CD8-positive, alpha-beta memory T cell (primary cell): ENCODE measurements at regions not wholly inside any gene's neighbourhood (a gene's known extent, or its start where the extent isn't known, plus 50 kb on each side); places are given as distances from the start of the nearest gene placed in this dataset.

Experiments
- CTCF ChIA-PET: fragments of 350-600 bp; sonication (Branson Sonifier 250); formaldehyde crosslinking; loops from one replicate; lab custom pipeline; 2021; ENCODE audit warnings: antibody characterized with exemption; lab: Charles Lee
- POLR2A ChIA-PET: fragments of 350-600 bp; sonication (Branson Sonifier 250); formaldehyde crosslinking; loops from one replicate; lab custom pipeline; 2021; ENCODE audit warnings: antibody characterized with exemption; lab: Charles Lee
- DNase-seq, 5 donors: peaks; one replicate each; pipeline versions ENCODE4 v3.0.0 to v3.0.0-alpha.2; 2020 to 2022; ENCODE audit warnings: mixed read lengths in 1 of 5
- H3K27ac ChIP-seq: one replicate; pipeline ENCODE4 v1.7.0; 2013; ENCODE audit warnings: low read depth, mild to moderate bottlenecking, low read length, moderate library complexity
- H3K27me3 ChIP-seq: 2 replicates; pipeline ENCODE4 v1.7.0; 2013; ENCODE audit warnings: low read length, mild to moderate bottlenecking; ENCODE audit not compliant: insufficient read depth, poor library complexity, severe bottlenecking
- H3K36me3 ChIP-seq: 2 replicates; pipeline ENCODE4 v1.7.0; 2013; ENCODE audit warnings: mild to moderate bottlenecking, low read length, moderate library complexity; ENCODE audit not compliant: insufficient read depth
- H3K4me1 ChIP-seq: 2 replicates; pipeline ENCODE4 v1.7.0; 2013; ENCODE audit warnings: mild to moderate bottlenecking, low read length, moderate library complexity; ENCODE audit not compliant: insufficient read depth
- H3K4me3 ChIP-seq: 2 replicates; pipeline ENCODE4 v1.7.0; 2013; ENCODE audit warnings: mild to moderate bottlenecking, low read length
- H3K9me3 ChIP-seq: 2 replicates; pipeline ENCODE4 v1.7.0; 2013; ENCODE audit warnings: mild to moderate bottlenecking, low read length
- H3K27ac Mint-ChIP-seq, 8 donors: one replicate each; pipeline ENCODE4 v1.8.0; 2020 to 2021; ENCODE audit warnings: mixed read lengths in 8 of 8, mild to moderate bottlenecking in 6 of 8, inconsistent platforms in 3 of 8, moderate library complexity in 3 of 8
- H3K27me3 Mint-ChIP-seq, 2 donors: one replicate each; pipeline ENCODE4 v1.8.0; 2020 to 2021; ENCODE audit warnings: mixed read lengths in 2 of 2, mild to moderate bottlenecking in 1 of 2, moderate library complexity in 1 of 2
- H3K36me3 Mint-ChIP-seq, 3 donors: one replicate each; pipeline ENCODE4 v1.8.0; 2020 to 2021; ENCODE audit warnings: mixed read lengths in 3 of 3, inconsistent platforms in 1 of 3, mild to moderate bottlenecking in 1 of 3
- H3K4me1 Mint-ChIP-seq, 3 donors: one replicate each; pipeline ENCODE4 v1.8.0; 2020 to 2021; ENCODE audit warnings: mixed read lengths in 3 of 3, inconsistent platforms in 1 of 3, mild to moderate bottlenecking in 1 of 3
- H3K4me3 Mint-ChIP-seq, 7 donors: one replicate each; pipeline ENCODE4 v1.8.0; 2020 to 2021; ENCODE audit warnings: mixed read lengths in 7 of 7, mild to moderate bottlenecking in 6 of 7, moderate library complexity in 4 of 7, inconsistent platforms in 2 of 7
- H3K9me3 Mint-ChIP-seq, 5 donors: one replicate each; pipeline ENCODE4 v1.8.0; 2020 to 2022; ENCODE audit warnings: mixed read lengths in 5 of 5, mild to moderate bottlenecking in 3 of 5, moderate library complexity in 2 of 5, inconsistent platforms in 1 of 5

DNA sequence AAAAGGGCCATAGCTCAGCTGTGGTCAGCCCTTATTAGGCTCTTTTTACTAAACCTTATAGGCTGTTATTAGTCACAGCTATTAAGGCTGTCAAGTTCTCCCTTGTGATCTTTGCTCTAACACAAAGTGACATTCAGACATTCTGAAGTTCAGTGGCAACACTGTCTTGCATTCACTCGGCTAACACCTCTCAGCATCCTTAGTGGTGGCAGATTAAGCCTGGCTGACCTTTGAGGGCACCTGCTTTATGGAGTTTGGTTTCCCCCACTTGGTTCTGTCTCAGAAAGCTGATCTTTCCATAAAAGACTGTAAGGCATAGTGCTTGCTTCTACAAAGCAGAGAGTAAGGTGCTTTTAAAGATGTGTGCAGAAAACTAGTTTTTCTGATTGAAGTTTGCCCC, 677.4 kb upstream of the TMEM132C start:
- Mint-ChIP-seq H3K9me3 (peaks cover 0 to 5% (median 4%) of the 10 kb centered on the region in 5 donors), H3K4me1 (no peaks in the 10 kb centered on the region), H3K27me3 (no peaks in the 10 kb centered on the region), H3K4me3 (no peak overlapping the region), H3K36me3 (no peaks in the 10 kb centered on the region), H3K27ac (no peak overlapping the region)
- Histone ChIP-seq H3K36me3 (no peaks in the 10 kb centered on the region), H3K4me3 (no peak overlapping the region), H3K4me1 (no peaks in the 10 kb centered on the region), H3K27ac (no peak overlapping the region), H3K27me3 (no peaks in the 10 kb centered on the region), H3K9me3 (no peaks in the 10 kb centered on the region)
- ChIA-PET POLR2A (no interaction called here), CTCF (no interaction called here)
- no peak for DNase-seq

DNA sequence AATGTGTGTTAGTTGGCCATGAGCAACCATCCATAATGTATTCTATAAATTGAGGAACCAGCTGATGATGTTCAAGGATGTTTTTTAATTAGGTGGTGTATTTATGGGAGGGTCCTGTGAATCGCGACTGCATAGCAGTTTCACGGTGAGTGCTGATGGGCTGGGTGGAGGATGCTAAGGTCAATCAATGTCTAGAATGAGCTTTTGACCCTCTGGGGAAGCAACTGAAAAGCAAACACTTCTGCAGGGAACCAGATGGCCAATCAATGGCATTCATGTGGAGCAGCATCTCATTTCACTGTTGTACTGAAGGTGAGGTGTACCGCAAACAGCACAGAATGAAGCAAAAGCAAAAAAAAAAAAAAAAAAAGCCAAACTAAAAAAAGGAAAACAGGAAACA, 676.1 kb upstream of the TMEM132C start:
- Mint-ChIP-seq H3K4me1 (no peaks in the 10 kb centered on the region), H3K27me3 (no peaks in the 10 kb centered on the region), H3K27ac (no peak overlapping the region), H3K9me3 (peaks cover 0 to 6% (median 4%) of the 10 kb centered on the region in 5 donors), H3K4me3 (no peak overlapping the region), H3K36me3 (no peaks in the 10 kb centered on the region)
- CTCF ChIA-PET, result no interaction called here
- Histone ChIP-seq H3K4me1 (no peaks in the 10 kb centered on the region), H3K36me3 (no peaks in the 10 kb centered on the region), H3K9me3 (no peaks in the 10 kb centered on the region), H3K27ac (no peak overlapping the region), H3K4me3 (no peak overlapping the region), H3K27me3 (no peaks in the 10 kb centered on the region)
- DNase-seq, result no peak
- POLR2A ChIA-PET, result no interaction called here

DNA sequence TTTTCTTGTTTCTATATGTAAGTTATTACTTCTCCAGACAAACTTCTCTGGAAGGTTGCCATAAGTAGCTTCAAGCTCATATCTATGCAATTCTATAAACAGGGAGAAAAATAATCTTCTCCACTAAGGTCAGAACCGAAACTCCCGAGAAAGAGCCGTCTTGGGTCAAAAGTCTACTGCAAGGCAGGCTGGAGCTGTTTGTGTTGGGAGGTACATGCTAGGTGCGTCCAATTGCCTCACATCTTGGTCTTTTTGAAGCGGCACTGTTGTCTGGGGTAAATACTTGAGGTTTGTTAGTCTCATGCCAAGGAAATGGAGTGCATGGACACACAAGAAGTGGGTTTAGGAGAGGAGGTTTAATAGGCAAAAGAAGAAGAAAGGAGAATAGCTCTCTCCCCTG, 674.7 kb upstream of the TMEM132C start:
- Histone ChIP-seq H3K9me3 (no peaks in the 10 kb centered on the region), H3K36me3 (no peaks in the 10 kb centered on the region), H3K4me1 (no peaks in the 10 kb centered on the region), H3K4me3 (no peak overlapping the region), H3K27me3 (no peaks in the 10 kb centered on the region), H3K27ac (no peak overlapping the region)
- no peak for DNase-seq
- Mint-ChIP-seq H3K36me3 (no peaks in the 10 kb centered on the region), H3K27ac (no peak overlapping the region), H3K4me1 (no peaks in the 10 kb centered on the region), H3K9me3 (peaks cover 0 to 5% (median 4%) of the 10 kb centered on the region in 5 donors), H3K27me3 (no peaks in the 10 kb centered on the region), H3K4me3 (no peak overlapping the region)
- CTCF ChIA-PET, result interaction anchor here (1.5 kb wide), 1 partner anchor 9 kb away, joined by 3 read pairs; no protein-coding TSS in a partner anchor
- POLR2A ChIA-PET, result no interaction called here

DNA sequence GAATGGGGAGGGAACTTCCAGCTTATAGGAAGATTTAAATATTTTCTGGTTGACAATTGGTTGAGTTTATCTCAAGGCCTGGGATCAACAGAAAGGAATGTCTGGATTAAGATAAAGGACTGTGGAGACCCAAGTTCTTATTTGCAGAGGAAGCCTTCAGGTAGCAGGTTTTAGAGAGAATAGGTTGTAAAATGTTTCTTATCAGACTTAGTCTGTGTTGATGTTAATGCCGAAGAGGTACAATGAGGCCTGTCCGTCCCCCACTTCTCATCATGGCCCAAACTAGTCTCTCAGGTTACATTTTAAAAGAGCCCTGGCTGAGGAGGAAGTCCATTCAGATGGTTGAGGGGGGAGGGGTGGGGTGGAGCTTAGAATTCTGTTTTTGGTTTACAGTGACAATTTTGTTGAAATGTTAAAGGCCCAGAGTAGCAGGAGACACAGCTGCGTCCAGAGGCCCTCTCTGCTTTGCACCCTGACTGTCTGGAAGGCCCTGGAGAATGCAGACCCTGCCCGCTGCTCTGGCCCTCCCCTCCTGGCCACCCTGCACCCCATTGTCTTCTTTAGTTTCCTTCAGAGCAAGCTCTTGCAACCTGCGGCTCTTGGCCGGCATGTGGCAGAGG, 672.5 kb upstream of the TMEM132C start:
- no peaks in the 10 kb centered on the region for H3K27me3 ChIP-seq
- H3K27ac ChIP-seq, result no peak overlapping the region
- Mint-ChIP-seq H3K27ac (no peak overlapping the region), H3K4me1 (no peaks in the 10 kb centered on the region), H3K36me3 (no peaks in the 10 kb centered on the region), H3K27me3 (no peaks in the 10 kb centered on the region), H3K4me3 (no peak overlapping the region), H3K9me3 (peaks cover 0 to 5% (median 2%) of the 10 kb centered on the region in 5 donors)
- H3K4me3 ChIP-seq, result no peak overlapping the region
- H3K36me3 ChIP-seq, result no peaks in the 10 kb centered on the region
- ChIA-PET POLR2A (no interaction called here), CTCF (no interaction called here)
- DNase-seq, result no peak
- H3K4me1 ChIP-seq, result no peaks in the 10 kb centered on the region
- H3K9me3 ChIP-seq, result no peaks in the 10 kb centered on the region

DNA sequence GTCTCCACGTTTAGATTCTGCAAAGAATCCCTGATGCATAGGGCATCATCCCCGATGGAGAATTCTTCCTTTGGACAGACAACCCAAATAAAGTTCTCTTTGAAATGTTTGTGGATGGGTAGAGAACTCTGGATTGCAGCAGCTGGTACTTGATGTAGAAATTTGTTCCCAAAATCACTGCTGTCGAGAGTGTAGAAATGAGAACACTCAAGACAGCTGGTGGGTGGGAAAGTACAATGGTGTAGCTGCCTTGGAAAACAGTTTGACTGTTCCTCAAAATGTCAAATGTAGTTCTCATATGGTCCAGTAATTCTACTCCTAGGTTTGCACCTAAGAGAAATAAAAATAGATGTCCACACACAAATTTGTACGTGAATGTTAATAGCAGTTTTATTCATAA, 671.5 kb upstream of the TMEM132C start:
- ChIA-PET POLR2A (no interaction called here), CTCF (no interaction called here)
- no peaks in the 10 kb centered on the region for H3K27me3 Mint-ChIP-seq
- H3K27me3 ChIP-seq, result no peaks in the 10 kb centered on the region
- no peaks in the 10 kb centered on the region for H3K36me3 ChIP-seq
- H3K27ac ChIP-seq, result no peak overlapping the region
- no peaks in the 10 kb centered on the region for H3K4me1 Mint-ChIP-seq
- no peaks in the 10 kb centered on the region for H3K9me3 ChIP-seq
- no peak overlapping the region for H3K27ac Mint-ChIP-seq
- peaks cover 0 to 6% (median 4%) of the 10 kb centered on the region in 5 donors for H3K9me3 Mint-ChIP-seq
- no peaks in the 10 kb centered on the region for H3K4me1 ChIP-seq
- H3K4me3 ChIP-seq, result no peak overlapping the region
- H3K4me3 Mint-ChIP-seq, result no peak overlapping the region
- no peaks in the 10 kb centered on the region for H3K36me3 Mint-ChIP-seq
- DNase-seq, result no peak

DNA sequence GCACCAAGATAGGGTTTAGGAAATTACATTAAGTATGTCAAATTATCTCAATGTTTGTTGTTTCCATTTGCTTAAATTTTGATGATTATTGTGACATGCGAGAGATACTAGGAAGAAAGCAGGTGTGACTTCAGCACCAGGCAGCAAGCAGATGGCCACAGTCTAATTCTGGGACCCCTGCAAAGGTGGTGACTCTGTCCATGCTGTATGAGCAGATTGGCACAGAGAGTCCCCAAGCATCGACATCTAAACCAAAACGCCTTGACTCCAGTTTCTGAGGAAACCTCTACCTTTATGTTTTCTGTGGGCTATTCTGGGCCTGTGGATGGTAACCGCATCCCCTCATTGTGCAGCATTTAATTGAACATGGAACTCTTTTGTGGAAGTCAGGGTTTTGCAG, 670.1 kb upstream of the TMEM132C start:
- Mint-ChIP-seq H3K4me3 (no peak overlapping the region), H3K36me3 (no peaks in the 10 kb centered on the region), H3K27ac (no peak overlapping the region), H3K9me3 (peaks cover 0 to 6% (median 4%) of the 10 kb centered on the region in 5 donors), H3K27me3 (no peaks in the 10 kb centered on the region), H3K4me1 (no peaks in the 10 kb centered on the region)
- H3K9me3 ChIP-seq, result no peaks in the 10 kb centered on the region
- no peak overlapping the region for H3K27ac ChIP-seq
- H3K4me3 ChIP-seq, result no peak overlapping the region
- H3K4me1 ChIP-seq, result no peaks in the 10 kb centered on the region
- no peaks in the 10 kb centered on the region for H3K36me3 ChIP-seq
- H3K27me3 ChIP-seq, result no peaks in the 10 kb centered on the region
- no peak for DNase-seq
- ChIA-PET POLR2A (no interaction called here), CTCF (no interaction called here)

DNA sequence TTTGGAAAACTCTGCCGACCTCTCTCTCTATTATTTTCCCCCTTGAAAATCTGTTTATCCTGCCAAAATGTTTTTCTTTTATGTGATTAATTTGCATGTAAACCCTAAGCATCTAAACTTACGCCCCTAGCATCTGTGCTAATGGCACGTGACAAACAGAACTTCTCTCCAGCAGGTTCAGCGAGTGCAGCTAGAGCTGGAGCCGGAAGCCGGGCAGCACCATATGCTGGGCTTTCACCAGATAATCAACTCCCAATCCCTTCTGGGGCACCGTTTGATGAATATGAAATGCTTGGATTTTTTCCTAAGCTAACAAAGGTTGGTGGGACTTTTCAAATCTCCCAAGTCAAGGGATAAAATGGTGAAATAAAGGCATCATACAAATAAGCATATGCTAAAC, 667.5 kb upstream of the TMEM132C start:
- Mint-ChIP-seq H3K36me3 (no peaks in the 10 kb centered on the region), H3K4me3 (no peak overlapping the region), H3K27ac (no peak overlapping the region), H3K27me3 (no peaks in the 10 kb centered on the region), H3K4me1 (no peaks in the 10 kb centered on the region), H3K9me3 (peaks cover 0 to 6% (median 0%) of the 10 kb centered on the region in 5 donors)
- DNase-seq, result no peak
- H3K36me3 ChIP-seq, result no peaks in the 10 kb centered on the region
- no peak overlapping the region for H3K4me3 ChIP-seq
- CTCF ChIA-PET, result no interaction called here
- H3K27me3 ChIP-seq, result no peaks in the 10 kb centered on the region
- H3K27ac ChIP-seq, result no peak overlapping the region
- POLR2A ChIA-PET, result no interaction called here
- no peaks in the 10 kb centered on the region for H3K9me3 ChIP-seq
- H3K4me1 ChIP-seq, result no peaks in the 10 kb centered on the region

DNA sequence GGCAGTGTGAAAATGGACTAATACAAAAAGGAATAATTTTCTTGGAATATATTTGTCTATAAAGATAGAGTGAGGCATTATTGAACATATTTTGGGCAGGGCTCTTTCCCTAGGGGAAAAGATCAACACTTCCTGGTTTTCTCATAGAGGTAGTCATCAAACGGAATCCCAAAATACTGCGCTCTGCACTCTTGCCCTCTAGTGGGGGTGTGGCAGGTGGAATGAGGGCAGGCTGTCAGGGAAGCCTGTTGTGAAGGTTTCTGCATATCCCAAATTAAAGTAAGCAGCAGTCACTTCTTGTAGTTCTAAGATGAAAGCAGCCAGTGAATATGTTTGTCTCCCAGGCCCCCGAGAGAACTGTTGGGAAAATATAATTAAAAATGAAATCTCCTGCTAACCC, 666.8 kb upstream of the TMEM132C start:
- Histone ChIP-seq H3K36me3 (no peaks in the 10 kb centered on the region), H3K9me3 (no peaks in the 10 kb centered on the region), H3K27ac (no peak overlapping the region), H3K4me3 (no peak overlapping the region), H3K4me1 (no peaks in the 10 kb centered on the region), H3K27me3 (no peaks in the 10 kb centered on the region)
- Mint-ChIP-seq H3K4me1 (no peaks in the 10 kb centered on the region), H3K27ac (no peak overlapping the region), H3K4me3 (no peak overlapping the region), H3K36me3 (no peaks in the 10 kb centered on the region), H3K9me3 (peaks cover 0 to 6% (median 0%) of the 10 kb centered on the region in 5 donors), H3K27me3 (no peaks in the 10 kb centered on the region)
- ChIA-PET CTCF (no interaction called here), POLR2A (no interaction called here)
- no peak for DNase-seq
